HepG2 (cell line): ENCODE measurements at regions not wholly inside any gene's neighbourhood (a gene's known extent, or its start where the extent isn't known, plus 50 kb on each side); places are given as distances from the start of the nearest gene placed in this dataset.

Experiments
- ATAC-seq: fragments of 200-7000 bp; cut with Tn5 transposase; 3 replicates; pipeline ENCODE4 v1.9.1; 2020; ENCODE audit warnings: mild to moderate bottlenecking, moderate library complexity
- BruUV-seq: library from RNA; stranded (reverse); fragments of 400-500 nt; replicated peaks from 2 replicates; lab custom pipeline; 2021; lab: Mats Ljungman, UMichigan
- CTCF ChIA-PET: fragments of 300-600 bp; formaldehyde crosslinking; extraction: SDS; loops from one replicate; lab custom pipeline; 2021; ENCODE audit warnings: low total read pairs, inconsistent platforms, low intra/inter-chr PET ratio; lab: Yijun Ruan, JAX
- POLR2A ChIA-PET: fragments of 350-600 bp; sonication (Branson Sonifier 250); formaldehyde crosslinking; loops from one replicate; lab custom pipeline; 2020; ENCODE audit warnings: antibody characterized with exemption, inconsistent platforms; lab: Yijun Ruan, JAX
- DNase-seq: peaks from one replicate; pipeline ENCODE4 v3.0.0-alpha.2; 2015; ENCODE audit warnings: low spot score
- FAIRE-seq: peaks from 3 replicates; lab custom pipeline; 2011; peaks lifted over from hg19 to GRCh38; lab: Jason Lieb, UNC
- H2AFZ ChIP-seq: one replicate; pipeline ENCODE4 v1.6.1; 2011; ENCODE audit warnings: low read length, inconsistent platforms
- H3K27ac ChIP-seq: fragments of 300-600 bp; 3 replicates; pipeline ENCODE4 v1.8.0; 2011; ENCODE audit warnings: mixed run types, mild to moderate bottlenecking, mixed read lengths, low read length, inconsistent platforms; ENCODE audit not compliant: insufficient read depth; ENCODE audit errors: extremely low read length
- H3K27me3 ChIP-seq, 2 experiments: fragments of 200-600 bp in 1 of 2; 2 replicates in 1 of 2; 3 replicates in 1 of 2; pipeline versions ENCODE4 v1.6.0 to v1.8.0; 2011; ENCODE audit warnings: low read length in 2 of 2, mild to moderate bottlenecking in 2 of 2, moderate library complexity in 2 of 2, inconsistent platforms in 1 of 2; ENCODE audit not compliant: insufficient read depth in 2 of 2, control insufficient read depth in 1 of 2
- H3K36me3 ChIP-seq, 2 experiments: fragments of 200-600 bp in 1 of 2; replicated peaks in 1 of 2; 2 replicates in 1 of 2; 3 replicates in 1 of 2; pipeline versions ENCODE4 v1.5.1 to v1.8.0; 2011; ENCODE audit warnings: low read length in 2 of 2, inconsistent platforms in 1 of 2; ENCODE audit not compliant: insufficient read depth in 2 of 2, control insufficient read depth in 1 of 2
- H3K4me1 ChIP-seq: 2 replicates; pipeline ENCODE4 v1.5.1; 2012; ENCODE audit warnings: low read length, inconsistent platforms; ENCODE audit not compliant: insufficient read depth
- H3K4me2 ChIP-seq: 2 replicates; pipeline ENCODE4 v1.6.0; 2011; ENCODE audit warnings: low read depth, low read length, inconsistent platforms
- H3K4me3 ChIP-seq, 3 experiments: fragments of 200-600 bp in 1 of 3; sonication (generic), shearing (Covaris generic) in 1 of 3; replicated peaks in 1 of 3; 2 replicates each; pipeline ENCODE4 v1.5.1; 2011 to 2016; ENCODE audit warnings: low read length in 3 of 3, inconsistent platforms in 2 of 3, low read depth in 2 of 3, mild to moderate bottlenecking in 2 of 3, control low read depth in 1 of 3, mixed read lengths in 1 of 3; ENCODE audit not compliant: insufficient read depth in 1 of 3
- H3K79me2 ChIP-seq: one replicate; pipeline ENCODE4 v1.6.1; 2011; ENCODE audit warnings: low read length, inconsistent platforms; ENCODE audit not compliant: insufficient read depth
- H3K9ac ChIP-seq: 2 replicates; pipeline ENCODE4 v1.6.0; 2011; ENCODE audit warnings: mild to moderate bottlenecking, low read depth, low read length, inconsistent platforms; ENCODE audit not compliant: insufficient read depth
- H3K9me3 ChIP-seq: 2 replicates; pipeline ENCODE4 v1.5.1; 2012; ENCODE audit warnings: mild to moderate bottlenecking, low read length
- H4K20me1 ChIP-seq: 2 replicates; pipeline ENCODE4 v1.6.0; 2011; ENCODE audit warnings: inconsistent platforms, mild to moderate bottlenecking, low read length, moderate library complexity; ENCODE audit not compliant: insufficient read depth
- CHD2 ChIP-seq: IDR thresholded peaks from 2 replicates; pipeline ENCODE4 v1.6.1; 2011; ENCODE audit warnings: low read depth, low read length, improper control_type of control experiment
- KAT7 ChIP-seq: IDR thresholded peaks from 2 replicates; pipeline ENCODE4 v1.6.1; 2018; ENCODE audit warnings: borderline replicate concordance, missing compliant biosample characterization
- KAT8 ChIP-seq: IDR thresholded peaks from 2 replicates; pipeline ENCODE4 v1.6.1; 2016; ENCODE audit warnings: missing genetic modification reagents, missing compliant biosample characterization
- NFATC3 ChIP-seq: sonication (generic); formaldehyde crosslinking; IDR thresholded peaks from 2 replicates; pipeline ENCODE4 v1.5.1; 2020; ENCODE audit warnings: mild to moderate bottlenecking, missing genetic modification reagents
- RNF219 ChIP-seq: sonication (generic); formaldehyde crosslinking; IDR thresholded peaks from 2 replicates; pipeline ENCODE4 v1.5.0; 2020; ENCODE audit warnings: mild to moderate bottlenecking, missing genetic modification reagents
- SMARCE1 ChIP-seq: fragments of 450-650 bp; IDR thresholded peaks from 2 replicates; pipeline ENCODE4 v1.6.1; 2017; ENCODE audit warnings: borderline replicate concordance
- SOX6 ChIP-seq, 2 experiments: fragments of 450-650 bp in 1 of 2; sonication (generic) in 1 of 2; formaldehyde crosslinking in 1 of 2; IDR thresholded peaks; 2 replicates each; pipeline versions ENCODE4 v1.4.0 to v1.6.1; 2017 to 2020; ENCODE audit warnings: antibody characterized with exemption in 1 of 2, mild to moderate bottlenecking in 1 of 2, missing genetic modification reagents in 1 of 2
- YEATS4 ChIP-seq: sonication (generic); formaldehyde crosslinking; IDR thresholded peaks from 2 replicates; pipeline ENCODE4 v1.4.0; 2020; ENCODE audit warnings: missing genetic modification reagents, borderline replicate concordance
- ZBTB14 ChIP-seq: sonication (generic); formaldehyde crosslinking; IDR thresholded peaks from 2 replicates; pipeline ENCODE4 v1.4.0; 2020; ENCODE audit warnings: missing genetic modification reagents
- ZNF12 ChIP-seq: sonication (generic); formaldehyde crosslinking; IDR thresholded peaks from 2 replicates; pipeline ENCODE4 v1.5.0; 2020; ENCODE audit warnings: missing genetic modification reagents
- ZNF138 ChIP-seq: sonication (generic); formaldehyde crosslinking; IDR thresholded peaks from 2 replicates; pipeline ENCODE4 v1.5.0; 2020; ENCODE audit warnings: mild to moderate bottlenecking, low read depth, missing genetic modification reagents
- ZNF292 ChIP-seq: sonication (generic); formaldehyde crosslinking; IDR thresholded peaks from 2 replicates; pipeline ENCODE4 v1.8.1; 2022; ENCODE audit warnings: mild to moderate bottlenecking, low read depth, missing genetic modification reagents, borderline replicate concordance
- ZNF761 ChIP-seq: sonication (generic); formaldehyde crosslinking; conservative IDR thresholded peaks from 2 replicates; pipeline ENCODE4 v1.4.0; 2020; ENCODE audit warnings: mild to moderate bottlenecking, missing genetic modification reagents
- WGBS: methylation state at CpG from one replicate; pipeline ENCODE4 v1.1.6; 2017; ENCODE audit warnings: low lambda C conversion rate; 5-methylcytosine and 5-hydroxymethylcytosine counted together
- in situ Hi-C: cut with HindIII; loops from 2 replicates; pipeline ENCODE4 v1.10.0; 2017; ENCODE audit warnings: low pct_unique_long_range_greater_than_20kb; ENCODE audit not compliant: extremely low pct_ligation_motif_present
- intact Hi-C: fragments of 100-400 bp; cut with micrococcal nuclease; formaldehyde crosslinking; loops from one replicate; pipeline ENCODE4 v1.10.0; 2022; ENCODE audit not compliant: unreplicated experiment
- TF ChIP-seq, protein P1 (sequence below): sonication (generic); formaldehyde crosslinking; IDR thresholded peaks from 2 replicates; pipeline ENCODE4 v1.5.0; 2020; ENCODE audit warnings: missing genetic modification reagents
- TF ChIP-seq, protein P2 (sequence below): sonication (generic); formaldehyde crosslinking; IDR thresholded peaks from 2 replicates; pipeline ENCODE4 v1.8.0; 2022; ENCODE audit warnings: mild to moderate bottlenecking, missing genetic modification reagents, moderate library complexity
- TF ChIP-seq, protein P3 (sequence below): IDR thresholded peaks from 2 replicates; pipeline ENCODE4 v1.6.1; 2016; ENCODE audit warnings: missing genetic modification reagents, missing compliant biosample characterization

DNA sequence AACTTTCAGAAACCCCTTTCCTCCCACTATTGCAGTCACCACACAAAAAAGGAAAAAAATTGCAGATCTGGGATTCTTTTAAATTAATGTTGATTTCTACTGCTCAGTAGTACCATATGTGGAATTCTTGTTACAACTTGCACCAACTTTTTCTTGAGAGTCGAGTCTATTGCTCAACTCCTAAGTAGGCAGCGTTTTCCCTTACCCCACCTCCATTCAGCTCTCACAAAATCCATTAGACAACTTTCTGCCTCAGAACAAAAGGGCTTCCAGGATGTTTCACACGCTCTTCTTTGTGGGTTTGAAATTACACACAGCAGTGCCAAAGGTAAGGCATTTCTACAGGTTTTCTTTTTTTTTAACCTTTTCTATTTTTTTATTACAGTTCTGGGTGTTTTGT, 179.5 kb downstream of the ANXA2 start:
- Histone ChIP-seq H3K9me3 (no peaks in the 10 kb centered on the region), H3K79me2 (no peaks in the 10 kb centered on the region), H3K4me2 (no peak overlapping the region), H3K4me3 (no peak overlapping the region), H3K27ac (no peak overlapping the region), H2AFZ (no peak overlapping the region), H3K4me1 (no peaks in the 10 kb centered on the region), H4K20me1 (no peaks in the 10 kb centered on the region), H3K27me3 (peaks cover 0 to 8% of the 10 kb centered on the region in 2 experiments; a peak in 2 of 5 replicates), H3K9ac (no peak overlapping the region), H3K36me3 (no peaks in the 10 kb centered on the region)
- intact Hi-C loops, result no loop called here
- in situ Hi-C loops, result no loop called here
- no TSS peak for BruUV-seq
- no peak for ATAC-seq
- POLR2A ChIA-PET, result no interaction called here
- DNase-seq, result no peak
- TF ChIP-seq SMARCE1 (no peak), ZBTB14 (CRISPR knock-in tag) (no peak), KAT8 (CRISPR knock-in tag) (no peak), YEATS4 (CRISPR knock-in tag) (no peak), ZNF761 (CRISPR knock-in tag) (no peak), CHD2 (no peak), ZNF12 (no peak), RNF219 (no peak), ZNF292 (CRISPR knock-in tag) (no peak), NFATC3 (CRISPR knock-in tag) (no peak), ZNF138 (CRISPR knock-in tag) (no peak), KAT7 (CRISPR knock-in tag) (no peak), SOX6 (IDR thresholded peaks at IDR 0.05) (no peak), SOX6 (CRISPR knock-in tag; IDR thresholded peaks at IDR 0.05) (no peak)
- TF ChIP-seq, protein P1, sequence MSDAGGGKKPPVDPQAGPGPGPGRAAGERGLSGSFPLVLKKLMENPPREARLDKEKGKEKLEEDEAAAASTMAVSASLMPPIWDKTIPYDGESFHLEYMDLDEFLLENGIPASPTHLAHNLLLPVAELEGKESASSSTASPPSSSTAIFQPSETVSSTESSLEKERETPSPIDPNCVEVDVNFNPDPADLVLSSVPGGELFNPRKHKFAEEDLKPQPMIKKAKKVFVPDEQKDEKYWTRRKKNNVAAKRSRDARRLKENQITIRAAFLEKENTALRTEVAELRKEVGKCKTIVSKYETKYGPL (CRISPR knock-in tag), result no peak
- TF ChIP-seq, protein P2, sequence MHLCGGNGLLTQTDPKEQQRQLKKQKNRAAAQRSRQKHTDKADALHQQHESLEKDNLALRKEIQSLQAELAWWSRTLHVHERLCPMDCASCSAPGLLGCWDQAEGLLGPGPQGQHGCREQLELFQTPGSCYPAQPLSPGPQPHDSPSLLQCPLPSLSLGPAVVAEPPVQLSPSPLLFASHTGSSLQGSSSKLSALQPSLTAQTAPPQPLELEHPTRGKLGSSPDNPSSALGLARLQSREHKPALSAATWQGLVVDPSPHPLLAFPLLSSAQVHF (CRISPR knock-in tag), result no peak
- TF ChIP-seq, protein P3, sequence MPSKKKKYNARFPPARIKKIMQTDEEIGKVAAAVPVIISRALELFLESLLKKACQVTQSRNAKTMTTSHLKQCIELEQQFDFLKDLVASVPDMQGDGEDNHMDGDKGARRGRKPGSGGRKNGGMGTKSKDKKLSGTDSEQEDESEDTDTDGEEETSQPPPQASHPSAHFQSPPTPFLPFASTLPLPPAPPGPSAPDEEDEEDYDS, result no peak
- 7% methylated on average over 3 of the region's 3 CpGs for WGBS
- no peak for FAIRE-seq
- CTCF ChIA-PET, result no interaction called here
